Gastroesophageal sphincter (tissue), 3 donors: ENCODE measurements at regions not wholly inside any gene's neighbourhood (a gene's known extent, or its start where the extent isn't known, plus 50 kb on each side); places are given as distances from the start of the nearest gene placed in this dataset.
"Not testable (repeated sequence)": the region's sequence is repeated elsewhere in the genome, so short reads cannot be mapped to it uniquely, and the experiment has no call there.

Experiments used
- POLR2A ChIP-seq, 2 donors: fragments of 450-650 bp; IDR thresholded peaks; one replicate each; pipeline ENCODE4 v1.6.1; 2017; ENCODE audit warnings: antibody characterized with exemption in 2 of 2, mild to moderate bottlenecking in 2 of 2, moderate library complexity in 1 of 2
- POLR2AphosphoS5 ChIP-seq: sonication (generic); formaldehyde crosslinking; IDR thresholded peaks from one replicate; pipeline ENCODE4 v1.6.1; 2017; ENCODE audit warnings: antibody characterized with exemption
- TF ChIP-seq, protein P1 (sequence below), 4 experiments: fragments of 200-600 bp in 2 of 4; fragments of 450-650 bp in 2 of 4; sonication (generic) in 1 of 4; IDR thresholded peaks; one replicate each; pipeline ENCODE4 v1.5.1; 2017 to 2019; ENCODE audit warnings: antibody characterized with exemption in 4 of 4, mild to moderate bottlenecking in 2 of 4, moderate library complexity in 2 of 4

DNA sequence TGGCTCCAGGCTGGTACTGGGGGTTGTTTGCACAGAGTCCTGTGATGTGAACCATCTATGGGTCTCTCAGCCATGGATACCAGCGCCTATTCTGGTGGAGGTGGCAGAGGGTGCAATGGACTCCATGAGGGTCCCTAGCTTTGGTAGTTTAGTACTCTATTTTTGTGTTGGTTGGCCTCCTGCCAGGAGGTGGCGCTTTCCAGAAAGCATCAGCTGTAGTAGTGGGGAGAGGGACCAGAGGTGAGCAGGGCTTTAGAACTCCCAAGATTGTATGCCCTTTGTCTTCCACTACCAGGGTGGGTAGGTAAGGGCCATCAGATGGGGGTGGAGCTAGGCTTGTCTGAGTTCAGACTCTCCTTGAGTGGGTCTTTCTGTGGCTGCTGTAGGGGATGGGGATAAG is 177.6 kb downstream of the TM2D1 start:
- not testable (repeated sequence) for TF ChIP-seq POLR2A (IDR thresholded peaks at IDR 0.05); POLR2AphosphoS5
- TF ChIP-seq, protein P1, sequence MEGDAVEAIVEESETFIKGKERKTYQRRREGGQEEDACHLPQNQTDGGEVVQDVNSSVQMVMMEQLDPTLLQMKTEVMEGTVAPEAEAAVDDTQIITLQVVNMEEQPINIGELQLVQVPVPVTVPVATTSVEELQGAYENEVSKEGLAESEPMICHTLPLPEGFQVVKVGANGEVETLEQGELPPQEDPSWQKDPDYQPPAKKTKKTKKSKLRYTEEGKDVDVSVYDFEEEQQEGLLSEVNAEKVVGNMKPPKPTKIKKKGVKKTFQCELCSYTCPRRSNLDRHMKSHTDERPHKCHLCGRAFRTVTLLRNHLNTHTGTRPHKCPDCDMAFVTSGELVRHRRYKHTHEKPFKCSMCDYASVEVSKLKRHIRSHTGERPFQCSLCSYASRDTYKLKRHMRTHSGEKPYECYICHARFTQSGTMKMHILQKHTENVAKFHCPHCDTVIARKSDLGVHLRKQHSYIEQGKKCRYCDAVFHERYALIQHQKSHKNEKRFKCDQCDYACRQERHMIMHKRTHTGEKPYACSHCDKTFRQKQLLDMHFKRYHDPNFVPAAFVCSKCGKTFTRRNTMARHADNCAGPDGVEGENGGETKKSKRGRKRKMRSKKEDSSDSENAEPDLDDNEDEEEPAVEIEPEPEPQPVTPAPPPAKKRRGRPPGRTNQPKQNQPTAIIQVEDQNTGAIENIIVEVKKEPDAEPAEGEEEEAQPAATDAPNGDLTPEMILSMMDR (IDR thresholded peaks at IDR 0.05): not testable (repeated sequence)
